HCT116 (cell line): ENCODE measurements at regions not wholly inside any gene's neighbourhood (a gene's known extent, or its start where the extent isn't known, plus 50 kb on each side); places are given as distances from the start of the nearest gene placed in this dataset.

Experiments used
- ATAC-seq: fragments of 200-7000 bp; cut with Tn5 transposase; 2 replicates; pipeline ENCODE4 v1.9.1; 2020; ENCODE audit warnings: mild to moderate bottlenecking, moderate library complexity
- BruUV-seq: library from RNA; stranded (reverse); fragments of 400-500 nt; replicated peaks from 2 replicates; lab custom pipeline; 2021; lab: Mats Ljungman, UMichigan
- CTCF ChIA-PET: fragments of 300-600 bp; sonication (Branson Sonifier 250); formaldehyde crosslinking; loops from one replicate; lab custom pipeline; 2021; ENCODE audit warnings: antibody characterized with exemption; lab: Charles Lee
- POLR2A ChIA-PET: fragments of 300-600, 350-600 bp; sonication (Branson Sonifier 250); formaldehyde crosslinking; loops from one replicate; lab custom pipeline; 2021; ENCODE audit warnings: antibody characterized with exemption; lab: Charles Lee
- RAD21 ChIA-PET, 2 experiments: fragments of 300-600 bp; sonication (Branson Sonifier 250); formaldehyde crosslinking; loops; one replicate each; lab custom pipeline; 2023; ENCODE audit warnings: low total read pairs in 2 of 2; ENCODE audit not compliant: uncharacterized antibody in 2 of 2, unreplicated experiment in 2 of 2, low non-redundant PET in 1 of 2; lab: Charles Lee
- DNase-seq: peaks from one replicate; pipeline ENCODE4 v3.0.0-alpha.2; 2010; ENCODE audit warnings: low read depth, low spot score
- H2AFZ ChIP-seq: fragments of 200-600 bp; shearing (Covaris generic), sonication (generic); 2 replicates; pipeline ENCODE4 v1.6.1; 2017; ENCODE audit warnings: low read depth, mixed run types, mixed read lengths, antibody characterized with exemption, low read length; ENCODE audit not compliant: poor library complexity, severe bottlenecking
- H3K27ac ChIP-seq: 2 replicates; pipeline ENCODE4 v1.5.1; 2012; ENCODE audit warnings: low read depth, low read length
- H3K27me3 ChIP-seq: fragments of 200-600 bp; sonication (generic); 2 replicates; pipeline ENCODE4 v1.6.1; 2016; ENCODE audit warnings: mixed run types, low read length, mixed read lengths; ENCODE audit not compliant: insufficient read depth
- H3K36me3 ChIP-seq, 2 experiments: fragments of 200-500 bp in 1 of 2; fragments of 200-600 bp in 1 of 2; sonication (Bioruptor generic) in 1 of 2; sonication (generic) in 1 of 2; 2 replicates each; pipeline versions ENCODE4 v1.5.1 to v1.6.1; 2014 to 2016; ENCODE audit warnings: low read length in 2 of 2, inconsistent platforms in 1 of 2, mixed read lengths in 1 of 2, mixed run types in 1 of 2; ENCODE audit not compliant: insufficient read depth in 2 of 2, control insufficient read depth in 1 of 2
- H3K4me1 ChIP-seq, 2 experiments: fragments of 200-600 bp in 1 of 2; sonication (generic) in 1 of 2; 2 replicates each; pipeline versions ENCODE4 v1.5.1 to v1.6.1; 2012 to 2017; ENCODE audit warnings: low read length in 2 of 2, inconsistent platforms in 1 of 2, mild to moderate bottlenecking in 1 of 2, mixed read lengths in 1 of 2, mixed run types in 1 of 2, moderate library complexity in 1 of 2; ENCODE audit not compliant: insufficient read depth in 2 of 2, control insufficient read depth in 1 of 2
- H3K4me2 ChIP-seq: fragments of 200-600 bp; sonication (generic); 2 replicates; pipeline ENCODE4 v1.6.1; 2017; ENCODE audit warnings: mixed run types, low read length, mixed read lengths
- H3K4me3 ChIP-seq, 2 experiments: fragments of 200-600 bp in 1 of 2; sonication (generic) in 1 of 2; replicated peaks in 1 of 2; 2 replicates each; pipeline ENCODE4 v1.5.1; 2011 to 2016; ENCODE audit warnings: low read length in 2 of 2, control low read depth in 1 of 2, low read depth in 1 of 2, mild to moderate bottlenecking in 1 of 2, mixed read lengths in 1 of 2, mixed run types in 1 of 2
- H3K79me2 ChIP-seq: fragments of 200-600 bp; sonication (generic); 2 replicates; pipeline ENCODE4 v1.6.1; 2017; ENCODE audit warnings: mild to moderate bottlenecking, mixed run types, low read length, moderate library complexity, mixed read lengths; ENCODE audit not compliant: insufficient read depth
- H3K9ac ChIP-seq: fragments of 200-600 bp; sonication (generic); 2 replicates; pipeline ENCODE4 v1.6.1; 2016; ENCODE audit warnings: low read length, mixed read lengths
- H3K9me2 ChIP-seq: fragments of 200-600 bp; sonication (generic), shearing (Covaris generic); 2 replicates; pipeline ENCODE4 v1.6.1; 2017; ENCODE audit warnings: mixed run types, mild to moderate bottlenecking, moderate library complexity; ENCODE audit not compliant: insufficient read depth
- H3K9me3 ChIP-seq, 2 experiments: fragments of 200-500 bp in 1 of 2; fragments of 200-600 bp in 1 of 2; sonication (Bioruptor generic) in 1 of 2; sonication (generic) in 1 of 2; 2 replicates each; pipeline ENCODE4 v1.6.1; 2014 to 2017; ENCODE audit warnings: low read length in 2 of 2, mixed read lengths in 2 of 2, inconsistent platforms in 1 of 2, low read depth in 1 of 2, mild to moderate bottlenecking in 1 of 2, mixed run types in 1 of 2, moderate library complexity in 1 of 2; ENCODE audit not compliant: control insufficient read depth in 1 of 2, insufficient read depth in 1 of 2
- H4K20me1 ChIP-seq: fragments of 200-600 bp; sonication (generic), shearing (Covaris generic); 2 replicates; pipeline ENCODE4 v1.6.1; 2017; ENCODE audit warnings: mixed run types, mild to moderate bottlenecking, moderate library complexity; ENCODE audit not compliant: insufficient read depth
- ATF3 ChIP-seq: IDR thresholded peaks from 2 replicates; pipeline ENCODE4 v1.6.1; 2012
- CBX3 ChIP-seq: IDR thresholded peaks from 2 replicates; pipeline ENCODE4 v1.6.1; 2012; ENCODE audit warnings: low read depth
- CEBPB ChIP-seq: IDR thresholded peaks from 2 replicates; pipeline ENCODE4 v1.6.1; 2012; ENCODE audit warnings: low read depth
- CTCF ChIP-seq, 3 experiments: fragments of 200-600 bp in 1 of 3; sonication (generic) in 1 of 3; IDR thresholded peaks in 2 of 3; conservative IDR thresholded peaks in 1 of 3; 2 replicates each; pipeline ENCODE4 v1.5.1; 2012 to 2017; ENCODE audit warnings: low read depth in 2 of 3, low read length in 2 of 3, antibody characterized with exemption in 1 of 3, borderline replicate concordance in 1 of 3, control low read depth in 1 of 3, mild to moderate bottlenecking in 1 of 3, mixed read lengths in 1 of 3, mixed run types in 1 of 3, moderate library complexity in 1 of 3; ENCODE audit not compliant: insufficient read depth in 1 of 3
- EGR1 ChIP-seq: IDR thresholded peaks from 2 replicates; pipeline ENCODE4 v1.6.1; 2012; ENCODE audit warnings: low read depth
- ELF1 ChIP-seq: IDR thresholded peaks from 2 replicates; pipeline ENCODE4 v1.6.1; 2012; ENCODE audit warnings: low read depth, borderline replicate concordance
- EZH2 ChIP-seq: fragments of 200-600 bp; sonication (generic); IDR thresholded peaks from 2 replicates; pipeline ENCODE4 v1.6.1; 2017; ENCODE audit warnings: antibody characterized with exemption, mixed run types
- EZH2phosphoT487 ChIP-seq: fragments of 200-600 bp; IDR thresholded peaks from 2 replicates; pipeline ENCODE4 v1.6.1; 2018; ENCODE audit warnings: antibody characterized with exemption, borderline replicate concordance
- JUND ChIP-seq: IDR thresholded peaks from 2 replicates; pipeline ENCODE4 v1.6.1; 2012
- MAX ChIP-seq: IDR thresholded peaks from 2 replicates; pipeline ENCODE4 v1.6.1; 2012
- RAD21 ChIP-seq: IDR thresholded peaks from 2 replicates; pipeline ENCODE4 v1.6.1; 2012; ENCODE audit warnings: low read depth, mild to moderate bottlenecking
- REST ChIP-seq: IDR thresholded peaks from 2 replicates; pipeline ENCODE4 v1.6.1; 2012; ENCODE audit warnings: low read depth
- SIN3A ChIP-seq: IDR thresholded peaks from 2 replicates; pipeline ENCODE4 v1.6.1; 2012; ENCODE audit warnings: low read depth
- SRF ChIP-seq: IDR thresholded peaks from 2 replicates; pipeline ENCODE4 v1.6.1; 2012; ENCODE audit warnings: low read depth
- TCF7L2 ChIP-seq: IDR thresholded peaks from 2 replicates; pipeline ENCODE4 v1.7.0; 2011; ENCODE audit warnings: borderline replicate concordance, inconsistent platforms; ENCODE audit not compliant: insufficient read depth, insufficient read length; ENCODE audit errors: extremely low read depth
- ZFX ChIP-seq: fragments of 450-650 bp; IDR thresholded peaks from 2 replicates; pipeline ENCODE4 v1.6.1; 2017
- ZNF274 ChIP-seq: fragments of 200-500 bp; sonication (Bioruptor generic); IDR thresholded peaks from 2 replicates; pipeline ENCODE4 v1.6.1; 2014; ENCODE audit warnings: mild to moderate bottlenecking, low read depth, low read length, inconsistent platforms
- intact Hi-C: fragments of 100-400 bp; cut with micrococcal nuclease; formaldehyde crosslinking; loops from 2 replicates; pipeline ENCODE4 v1.10.0; 2022

- Histone ChIP-seq H3K27ac (no peak overlapping the region), H3K4me3 (no peak overlapping the region), H3K9me2 (no peaks in the 10 kb centered on the region), H3K9me3 (no peaks in the 10 kb centered on the region), H3K27me3 (no peaks in the 10 kb centered on the region), H4K20me1 (no peaks in the 10 kb centered on the region), H2AFZ (no peak overlapping the region), H3K79me2 (no peaks in the 10 kb centered on the region), H3K4me2 (no peak overlapping the region), H3K36me3 (no peaks in the 10 kb centered on the region), H3K4me1 (no peaks in the 10 kb centered on the region), H3K9ac (no peak overlapping the region)
- RAD21 ChIA-PET: no interaction called here
- ATAC-seq (no peak), DNase-seq (no peak)
- no TSS peak for BruUV-seq
- POLR2A ChIA-PET: no interaction called here
- TF ChIP-seq EGR1 (no peak), ZFX (no peak), EZH2 (no peak), RAD21 (no peak)
- intact Hi-C loops: no loop called here
- CTCF ChIA-PET: no interaction called here
Measured at GRCh38 chr12:85373045-85373444, 93.0 kb downstream of the ALX1 start.

GRCh38 chr12:85374981-85375380, 95.0 kb downstream of the ALX1 start:
- H4K20me1 ChIP-seq: no peaks in the 10 kb centered on the region
- no peaks in the 10 kb centered on the region for H3K9me3 ChIP-seq
- ChIA-PET RAD21 (no interaction called here), CTCF (no interaction called here), POLR2A (no interaction called here)
- no peak overlapping the region for H3K9ac ChIP-seq
- H3K4me2 ChIP-seq: no peak overlapping the region
- no peaks in the 10 kb centered on the region for H3K27me3 ChIP-seq
- no peak overlapping the region for H3K4me3 ChIP-seq
- H3K9me2 ChIP-seq: no peaks in the 10 kb centered on the region
- no peaks in the 10 kb centered on the region for H3K36me3 ChIP-seq
- no TSS peak for BruUV-seq
- ATAC-seq: no peak
- no peak overlapping the region for H3K27ac ChIP-seq
- intact Hi-C loops: no loop called here
- H3K79me2 ChIP-seq: no peaks in the 10 kb centered on the region
- no peak for DNase-seq
- no peaks in the 10 kb centered on the region for H3K4me1 ChIP-seq
- no peak overlapping the region for H2AFZ ChIP-seq
- TF ChIP-seq MAX (no peak), TCF7L2 (no peak), EZH2phosphoT487 (no peak), EZH2 (no peak), JUND (no peak), ZNF274 (no peak), CBX3 (no peak), EGR1 (no peak), ELF1 (no peak), REST (no peak), SRF (no peak), CEBPB (no peak), RAD21 (no peak), ZFX (no peak), CTCF (IDR thresholded peaks at IDR 0.05 in 2 of 3, conservative IDR thresholded peaks at IDR 0.05 in 1 of 3; ENCODE audit: borderline replicate concordance in 1 of 3, insufficient read depth in 1 of 3, low read depth in 2 of 3, low read length in 2 of 3) (no peak), SIN3A (no peak), ATF3 (no peak)
- TF ChIP-seq, all 23 proteins: peak for 0
